WERI-Rb-1 (cell line): ENCODE measurements at regions not wholly inside any gene's neighbourhood (a gene's known extent, or its start where the extent isn't known, plus 50 kb on each side); places are given as distances from the start of the nearest gene placed in this dataset.

Experiments
- DNase-seq: peaks from one replicate; pipeline ENCODE4 v3.0.0-alpha.2; 2020
- H3K27ac ChIP-seq: fragments of 250-450 bp; sonication (Bioruptor Pico); 2 replicates; pipeline ENCODE4 v1.5.1; 2020; ENCODE audit warnings: mild to moderate bottlenecking, moderate library complexity
- H3K27me3 ChIP-seq: fragments of 250-450 bp; sonication (Bioruptor Pico); 2 replicates; pipeline ENCODE4 v1.5.1; 2021; ENCODE audit warnings: mild to moderate bottlenecking, low read depth, moderate library complexity; ENCODE audit not compliant: insufficient read depth, severe bottlenecking
- H3K36me3 ChIP-seq: fragments of 250-450 bp; sonication (Bioruptor Pico); 2 replicates; pipeline ENCODE4 v1.5.1; 2020; ENCODE audit warnings: mild to moderate bottlenecking, moderate library complexity
- H3K4me3 ChIP-seq: 2 replicates; pipeline ENCODE4 v1.5.1; 2011; ENCODE audit warnings: low read depth, mild to moderate bottlenecking, control low read depth, low read length
- H3K9me3 ChIP-seq: fragments of 250-450 bp; sonication (Bioruptor Pico); 2 replicates; pipeline ENCODE4 v1.5.1; 2021; ENCODE audit warnings: mild to moderate bottlenecking, moderate library complexity; ENCODE audit not compliant: severe bottlenecking
- CTCF ChIP-seq: IDR thresholded peaks from 2 replicates; pipeline ENCODE4 v1.5.1; 2011; ENCODE audit warnings: low read depth, mild to moderate bottlenecking, control low read depth, inconsistent platforms, low read length

GRCh38 chr13:30132623-30133553, 174.5 kb downstream of the KATNAL1 start:
- Histone ChIP-seq H3K27ac (no peak overlapping the region), H3K4me3 (no peak overlapping the region)

GRCh38 chr13:30129411-30129810, 177.9 kb downstream of the KATNAL1 start:
- DNase-seq = no peak

More at GRCh38 chr13:30132623-30133553, 174.5 kb downstream of the KATNAL1 start:
- H3K9me3 ChIP-seq = no peaks in the 10 kb centered on the region
- no peaks in the 10 kb centered on the region for H3K27me3 ChIP-seq
- TF ChIP-seq CTCF = peak; percentile 60
- no peaks in the 10 kb centered on the region for H3K36me3 ChIP-seq
- peak; percentile 88 for DNase-seq

GRCh38 chr13:30128591-30128990, 178.8 kb downstream of the KATNAL1 start:
- TF ChIP-seq CTCF = no peak
- no peak overlapping the region for H3K4me3 ChIP-seq

More at GRCh38 chr13:30129411-30129810, 177.9 kb downstream of the KATNAL1 start:
- Histone ChIP-seq H3K27ac (no peak overlapping the region), H3K36me3 (no peaks in the 10 kb centered on the region), H3K27me3 (no peaks in the 10 kb centered on the region), H3K9me3 (no peaks in the 10 kb centered on the region), H3K4me3 (no peak overlapping the region)
- TF ChIP-seq CTCF = no peak

GRCh38 chr13:30128095-30128494, 179.3 kb downstream of the KATNAL1 start:
- H3K36me3 ChIP-seq = no peaks in the 10 kb centered on the region
- TF ChIP-seq CTCF = no peak
- no peak for DNase-seq
- no peak overlapping the region for H3K27ac ChIP-seq
- H3K9me3 ChIP-seq = no peaks in the 10 kb centered on the region
- H3K4me3 ChIP-seq = no peak overlapping the region
- H3K27me3 ChIP-seq = no peaks in the 10 kb centered on the region

More at GRCh38 chr13:30128591-30128990, 178.8 kb downstream of the KATNAL1 start:
- H3K9me3 ChIP-seq = no peaks in the 10 kb centered on the region
- H3K27me3 ChIP-seq = no peaks in the 10 kb centered on the region
- no peaks in the 10 kb centered on the region for H3K36me3 ChIP-seq
- DNase-seq = no peak
- no peak overlapping the region for H3K27ac ChIP-seq

GRCh38 chr13:30126903-30127428, 180.4 kb downstream of the KATNAL1 start:
- Histone ChIP-seq H3K27me3 (no peaks in the 10 kb centered on the region), H3K27ac (no peak overlapping the region), H3K9me3 (no peaks in the 10 kb centered on the region), H3K36me3 (no peaks in the 10 kb centered on the region), H3K4me3 (no peak overlapping the region)
- no peak for TF ChIP-seq CTCF
- no peak for DNase-seq
